CD8-positive, alpha-beta memory T cell (primary cell): ENCODE measurements at regions not wholly inside any gene's neighbourhood (a gene's known extent, or its start where the extent isn't known, plus 50 kb on each side); places are given as distances from the start of the nearest gene placed in this dataset.
"Not testable (repeated sequence)": the region's sequence is repeated elsewhere in the genome, so short reads cannot be mapped to it uniquely, and the experiment has no call there.

Experiments used
- CTCF ChIA-PET: fragments of 350-600 bp; sonication (Branson Sonifier 250); formaldehyde crosslinking; loops from one replicate; lab custom pipeline; 2021; ENCODE audit warnings: antibody characterized with exemption; lab: Charles Lee
- POLR2A ChIA-PET: fragments of 350-600 bp; sonication (Branson Sonifier 250); formaldehyde crosslinking; loops from one replicate; lab custom pipeline; 2021; ENCODE audit warnings: antibody characterized with exemption; lab: Charles Lee
- DNase-seq, 5 donors: peaks; one replicate each; pipeline versions ENCODE4 v3.0.0 to v3.0.0-alpha.2; 2020 to 2022; ENCODE audit warnings: mixed read lengths in 1 of 5
- H3K27ac ChIP-seq: one replicate; pipeline ENCODE4 v1.7.0; 2013; ENCODE audit warnings: low read depth, mild to moderate bottlenecking, low read length, moderate library complexity
- H3K27me3 ChIP-seq: 2 replicates; pipeline ENCODE4 v1.7.0; 2013; ENCODE audit warnings: low read length, mild to moderate bottlenecking; ENCODE audit not compliant: insufficient read depth, poor library complexity, severe bottlenecking
- H3K36me3 ChIP-seq: 2 replicates; pipeline ENCODE4 v1.7.0; 2013; ENCODE audit warnings: mild to moderate bottlenecking, low read length, moderate library complexity; ENCODE audit not compliant: insufficient read depth
- H3K4me1 ChIP-seq: 2 replicates; pipeline ENCODE4 v1.7.0; 2013; ENCODE audit warnings: mild to moderate bottlenecking, low read length, moderate library complexity; ENCODE audit not compliant: insufficient read depth
- H3K4me3 ChIP-seq: 2 replicates; pipeline ENCODE4 v1.7.0; 2013; ENCODE audit warnings: mild to moderate bottlenecking, low read length
- H3K9me3 ChIP-seq: 2 replicates; pipeline ENCODE4 v1.7.0; 2013; ENCODE audit warnings: mild to moderate bottlenecking, low read length
- H3K27ac Mint-ChIP-seq, 8 donors: one replicate each; pipeline ENCODE4 v1.8.0; 2020 to 2021; ENCODE audit warnings: mixed read lengths in 8 of 8, mild to moderate bottlenecking in 6 of 8, inconsistent platforms in 3 of 8, moderate library complexity in 3 of 8
- H3K27me3 Mint-ChIP-seq, 2 donors: one replicate each; pipeline ENCODE4 v1.8.0; 2020 to 2021; ENCODE audit warnings: mixed read lengths in 2 of 2, mild to moderate bottlenecking in 1 of 2, moderate library complexity in 1 of 2
- H3K36me3 Mint-ChIP-seq, 3 donors: one replicate each; pipeline ENCODE4 v1.8.0; 2020 to 2021; ENCODE audit warnings: mixed read lengths in 3 of 3, inconsistent platforms in 1 of 3, mild to moderate bottlenecking in 1 of 3
- H3K4me1 Mint-ChIP-seq, 3 donors: one replicate each; pipeline ENCODE4 v1.8.0; 2020 to 2021; ENCODE audit warnings: mixed read lengths in 3 of 3, inconsistent platforms in 1 of 3, mild to moderate bottlenecking in 1 of 3
- H3K4me3 Mint-ChIP-seq, 7 donors: one replicate each; pipeline ENCODE4 v1.8.0; 2020 to 2021; ENCODE audit warnings: mixed read lengths in 7 of 7, mild to moderate bottlenecking in 6 of 7, moderate library complexity in 4 of 7, inconsistent platforms in 2 of 7
- H3K9me3 Mint-ChIP-seq, 5 donors: one replicate each; pipeline ENCODE4 v1.8.0; 2020 to 2022; ENCODE audit warnings: mixed read lengths in 5 of 5, mild to moderate bottlenecking in 3 of 5, moderate library complexity in 2 of 5, inconsistent platforms in 1 of 5

- CTCF ChIA-PET: no interaction called here
Measured at GRCh38 chr17:22703786-22704441, 1011.6 kb downstream of the KCNJ18 start.

DNA sequence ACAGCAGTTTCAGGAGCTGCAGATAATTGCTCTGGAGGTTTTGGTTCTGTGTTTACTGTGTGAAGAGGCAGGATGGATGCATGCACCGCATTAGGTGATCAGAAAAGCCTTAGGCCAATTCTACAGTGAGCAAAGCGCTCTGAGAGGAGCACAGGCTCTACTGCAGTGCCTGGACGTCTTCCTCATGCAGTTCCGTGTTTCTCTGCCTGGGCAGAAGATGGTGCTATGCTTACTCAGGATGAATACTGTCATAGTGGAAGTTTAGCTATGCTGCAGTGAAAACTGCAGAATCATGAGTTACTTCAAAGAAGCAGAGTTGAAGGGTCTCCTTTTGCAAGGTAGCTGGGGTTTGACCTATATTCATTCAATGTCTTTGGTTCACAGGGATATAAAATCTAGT lies 1012.4 kb downstream of the KCNJ18 start:
- Mint-ChIP-seq H3K4me3 (no peak overlapping the region), H3K9me3 (peaks cover 2 to 21% (median 14%) of the 10 kb centered on the region in 5 donors), H3K4me1 (no peaks in the 10 kb centered on the region), H3K27ac (no peak overlapping the region), H3K27me3 (no peaks in the 10 kb centered on the region), H3K36me3 (peaks cover 0 to 1% (median 0%) of the 10 kb centered on the region in 3 donors)
- CTCF ChIA-PET: no interaction called here
- no peaks in the 10 kb centered on the region for H3K27me3 ChIP-seq
- DNase-seq: no peak
- H3K4me3 ChIP-seq: no peak overlapping the region
- H3K4me1 ChIP-seq: no peaks in the 10 kb centered on the region
- H3K36me3 ChIP-seq: no peaks in the 10 kb centered on the region
- POLR2A ChIA-PET: no interaction called here
- H3K27ac ChIP-seq: no peak overlapping the region
- H3K9me3 ChIP-seq: no peaks in the 10 kb centered on the region

More at GRCh38 chr17:22703786-22704441, 1011.6 kb downstream of the KCNJ18 start:
- no peak overlapping the region for H3K27ac ChIP-seq
- Mint-ChIP-seq H3K27me3 (no peaks in the 10 kb centered on the region), H3K36me3 (peaks cover 0 to 1% (median 0%) of the 10 kb centered on the region in 3 donors), H3K27ac (no peak overlapping the region), H3K9me3 (peaks cover 2 to 18% (median 14%) of the 10 kb centered on the region in 5 donors), H3K4me1 (no peaks in the 10 kb centered on the region), H3K4me3 (no peak overlapping the region)
- H3K36me3 ChIP-seq: no peaks in the 10 kb centered on the region
- DNase-seq: no peak
- H3K4me1 ChIP-seq: no peaks in the 10 kb centered on the region
- no peaks in the 10 kb centered on the region for H3K27me3 ChIP-seq
- no peak overlapping the region for H3K4me3 ChIP-seq
- no peaks in the 10 kb centered on the region for H3K9me3 ChIP-seq
- POLR2A ChIA-PET: no interaction called here

- Histone ChIP-seq H3K27ac (no peak overlapping the region), H3K36me3 (no peaks in the 10 kb centered on the region), H3K4me3 (no peak overlapping the region), H3K9me3 (no peaks in the 10 kb centered on the region), H3K27me3 (no peaks in the 10 kb centered on the region), H3K4me1 (no peaks in the 10 kb centered on the region)
- no peak overlapping the region for H3K27ac Mint-ChIP-seq
- DNase-seq: no peak
- H3K9me3 Mint-ChIP-seq: peaks cover 11 to 37% (median 17%) of the 10 kb centered on the region in 5 donors
- no peak overlapping the region for H3K4me3 Mint-ChIP-seq
- ChIA-PET CTCF (no interaction called here), POLR2A (no interaction called here)
- no peaks in the 10 kb centered on the region for H3K27me3 Mint-ChIP-seq
- peaks cover 0 to 3% (median 0%) of the 10 kb centered on the region in 3 donors for H3K36me3 Mint-ChIP-seq
- no peaks in the 10 kb centered on the region for H3K4me1 Mint-ChIP-seq
Measured at GRCh38 chr17:22707626-22708025, 1015.3 kb downstream of the KCNJ18 start.

DNA sequence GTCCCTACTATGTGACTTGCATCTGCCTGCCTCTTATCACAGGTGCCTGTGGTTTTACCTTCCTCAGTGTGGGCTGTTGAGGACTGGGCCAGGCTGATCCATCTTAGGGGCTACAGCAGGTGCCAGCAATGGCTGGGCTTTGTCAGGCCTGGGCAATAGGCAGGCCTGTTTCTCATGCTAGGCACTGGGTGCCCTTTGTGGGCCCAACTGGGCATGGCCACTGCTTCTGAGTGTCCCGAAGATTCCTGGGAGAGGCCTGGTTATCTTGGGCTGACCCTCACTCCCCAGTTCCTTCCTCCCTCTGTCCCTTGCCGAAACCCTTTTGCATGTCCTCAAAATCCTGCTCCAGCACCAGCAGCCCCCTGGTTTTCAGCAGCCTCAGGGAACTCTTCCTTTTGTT lies 1024.9 kb downstream of the KCNJ18 start:
- Histone ChIP-seq H3K27me3 (no peaks in the 10 kb centered on the region), H3K4me3 (no peak overlapping the region), H3K27ac (no peak overlapping the region), H3K9me3 (no peaks in the 10 kb centered on the region), H3K36me3 (no peaks in the 10 kb centered on the region), H3K4me1 (no peaks in the 10 kb centered on the region)
- Mint-ChIP-seq H3K4me1 (no peaks in the 10 kb centered on the region), H3K9me3 (peaks cover 11 to 49% (median 28%) of the 10 kb centered on the region in 5 donors), H3K27me3 (peaks cover 0 to 1% of the 10 kb centered on the region in 2 donors), H3K36me3 (peaks cover 0 to 4% (median 2%) of the 10 kb centered on the region in 3 donors), H3K27ac (no peak overlapping the region), H3K4me3 (no peak overlapping the region)
- CTCF ChIA-PET: no interaction called here
- POLR2A ChIA-PET: no interaction called here
- DNase-seq: no peak

DNA sequence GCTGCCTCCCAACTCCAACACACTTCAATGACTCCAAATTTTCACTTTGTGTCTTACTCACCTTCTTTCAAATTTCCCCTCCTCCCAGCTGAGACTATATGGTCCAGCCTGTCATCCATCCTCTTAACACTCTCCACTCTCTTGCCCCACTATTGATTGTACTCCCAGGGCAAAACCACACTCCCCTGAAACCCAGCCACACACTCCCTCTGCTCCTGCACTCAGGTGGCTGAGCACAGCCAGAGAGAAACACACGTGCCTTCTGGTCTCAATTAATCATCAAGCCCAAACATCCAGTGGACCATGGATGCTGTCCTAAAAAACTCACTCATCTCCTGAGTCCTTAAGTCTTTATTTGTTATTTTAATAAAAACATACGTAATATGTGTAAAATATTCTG lies 1026.4 kb downstream of the KCNJ18 start:
- ChIA-PET POLR2A (no interaction called here), CTCF (no interaction called here)
- Mint-ChIP-seq H3K36me3 (peaks cover 0 to 4% (median 0%) of the 10 kb centered on the region in 3 donors), H3K4me1 (no peaks in the 10 kb centered on the region), H3K9me3 (peaks cover 11 to 48% (median 29%) of the 10 kb centered on the region in 5 donors), H3K4me3 (no peak overlapping the region), H3K27me3 (peaks cover 0 to 1% of the 10 kb centered on the region in 2 donors), H3K27ac (no peak overlapping the region)
- no peaks in the 10 kb centered on the region for H3K27me3 ChIP-seq
- H3K36me3 ChIP-seq: no peaks in the 10 kb centered on the region
- H3K4me1 ChIP-seq: no peaks in the 10 kb centered on the region
- H3K27ac ChIP-seq: no peak overlapping the region
- no peak for DNase-seq
- H3K4me3 ChIP-seq: no peak overlapping the region
- no peaks in the 10 kb centered on the region for H3K9me3 ChIP-seq

- H3K4me3 ChIP-seq, H3K27ac ChIP-seq, H3K36me3 Mint-ChIP-seq, H3K27ac Mint-ChIP-seq, DNase-seq, H3K4me1 ChIP-seq, H3K9me3 ChIP-seq, H3K4me3 Mint-ChIP-seq, POLR2A ChIA-PET, H3K4me1 Mint-ChIP-seq, H3K27me3 Mint-ChIP-seq, H3K36me3 ChIP-seq, CTCF ChIA-PET, H3K27me3 ChIP-seq: not testable (repeated sequence)
- H3K9me3 Mint-ChIP-seq: peaks cover 17 to 54% (median 37%) of the 10 kb centered on the region in 5 donors
Measured at GRCh38 chr17:22741066-22741465, 1048.7 kb downstream of the KCNJ18 start.
